ENCODE measurements at regions not wholly inside any gene's neighbourhood (a gene's known extent, or its start where the extent isn't known, plus 50 kb on each side); places are given as distances from the start of the nearest gene placed in this dataset.

DNA sequence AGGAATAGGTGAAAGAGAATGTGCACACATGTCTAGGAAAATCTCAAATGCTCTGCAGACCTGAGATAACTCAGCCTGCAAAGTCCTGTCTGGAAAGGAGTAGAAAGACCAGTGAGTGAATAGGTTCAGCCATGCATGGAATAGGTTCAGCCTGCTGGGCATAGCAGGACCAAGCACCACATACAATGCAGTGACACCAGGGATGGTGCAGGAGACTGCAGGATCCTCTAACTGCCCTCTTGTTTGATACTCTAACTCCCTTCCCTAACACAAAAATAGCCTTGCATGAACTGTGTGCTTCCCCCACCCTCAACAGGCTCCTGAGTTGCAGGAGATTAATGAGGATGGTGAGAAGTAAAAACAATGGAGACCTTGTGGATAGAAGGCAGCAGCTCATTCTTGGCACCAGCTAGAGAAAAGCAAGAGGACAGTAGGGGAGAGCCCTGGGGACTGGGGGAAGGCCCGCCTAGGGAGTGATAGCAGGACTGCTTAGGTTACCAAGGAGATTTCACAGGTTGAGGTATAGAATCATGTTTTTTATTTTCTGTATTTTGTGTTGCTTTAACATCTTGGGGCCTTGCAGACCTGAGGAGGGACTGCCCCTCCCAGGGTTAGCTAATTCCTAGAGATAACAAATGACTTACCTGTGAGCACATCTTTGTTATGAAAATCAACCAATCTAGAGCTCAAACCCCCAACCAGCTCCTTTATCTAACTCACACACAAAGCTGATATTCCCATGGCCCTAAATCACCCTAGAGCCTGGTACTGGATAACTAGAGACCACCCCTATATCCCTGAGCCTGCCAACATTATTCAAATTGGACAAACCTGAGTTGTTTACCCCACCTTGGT is 187.8 kb downstream of the PLPP4 start:
- TF ChIP-seq POLR2AphosphoS5 (IDR thresholded peaks at IDR 0.05) (no peak), POLR2A (IDR thresholded peaks at IDR 0.05) (no peak)
- TF ChIP-seq, protein P1, sequence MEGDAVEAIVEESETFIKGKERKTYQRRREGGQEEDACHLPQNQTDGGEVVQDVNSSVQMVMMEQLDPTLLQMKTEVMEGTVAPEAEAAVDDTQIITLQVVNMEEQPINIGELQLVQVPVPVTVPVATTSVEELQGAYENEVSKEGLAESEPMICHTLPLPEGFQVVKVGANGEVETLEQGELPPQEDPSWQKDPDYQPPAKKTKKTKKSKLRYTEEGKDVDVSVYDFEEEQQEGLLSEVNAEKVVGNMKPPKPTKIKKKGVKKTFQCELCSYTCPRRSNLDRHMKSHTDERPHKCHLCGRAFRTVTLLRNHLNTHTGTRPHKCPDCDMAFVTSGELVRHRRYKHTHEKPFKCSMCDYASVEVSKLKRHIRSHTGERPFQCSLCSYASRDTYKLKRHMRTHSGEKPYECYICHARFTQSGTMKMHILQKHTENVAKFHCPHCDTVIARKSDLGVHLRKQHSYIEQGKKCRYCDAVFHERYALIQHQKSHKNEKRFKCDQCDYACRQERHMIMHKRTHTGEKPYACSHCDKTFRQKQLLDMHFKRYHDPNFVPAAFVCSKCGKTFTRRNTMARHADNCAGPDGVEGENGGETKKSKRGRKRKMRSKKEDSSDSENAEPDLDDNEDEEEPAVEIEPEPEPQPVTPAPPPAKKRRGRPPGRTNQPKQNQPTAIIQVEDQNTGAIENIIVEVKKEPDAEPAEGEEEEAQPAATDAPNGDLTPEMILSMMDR (IDR thresholded peaks at IDR 0.05), result no peak
